ENCODE measurements at regions not wholly inside any gene's neighbourhood (a gene's known extent, or its start where the extent isn't known, plus 50 kb on each side); places are given as distances from the start of the nearest gene placed in this dataset.

GRCh38 chr7:85890244-85890811 is 703.5 kb upstream of the SEMA3D start:
- DNase-seq (ENCODE audit: low read depth) = no peak

- DNase-seq (ENCODE audit: low read depth) = no peak
Observed at GRCh38 chr7:85887133-85887532, 700.3 kb upstream of the SEMA3D start.

GRCh38 chr7:85882335-85882734 is 695.5 kb upstream of the SEMA3D start:
- no peak for DNase-seq (ENCODE audit: low read depth)

GRCh38 chr7:85875398-85875797 is 688.5 kb upstream of the SEMA3D start:
- no peak for DNase-seq (ENCODE audit: low read depth)

- no peak for DNase-seq (ENCODE audit: low read depth)
Observed at GRCh38 chr7:85866540-85866939, 679.7 kb upstream of the SEMA3D start.

GRCh38 chr7:85851571-85852193 is 664.8 kb upstream of the SEMA3D start:
- no peak for DNase-seq (ENCODE audit: low read depth)

GRCh38 chr7:85850381-85850780 is 663.5 kb upstream of the SEMA3D start:
- no peak for DNase-seq (ENCODE audit: low read depth)

- DNase-seq (ENCODE audit: low read depth) = no peak
Observed at GRCh38 chr7:85840554-85840953, 653.7 kb upstream of the SEMA3D start.

- DNase-seq (ENCODE audit: low read depth) = peak; percentile 30
Observed at GRCh38 chr7:85833066-85833465, 646.2 kb upstream of the SEMA3D start.

GRCh38 chr7:85830982-85831381 is 644.1 kb upstream of the SEMA3D start:
- DNase-seq (ENCODE audit: low read depth) = no peak

GRCh38 chr7:85829817-85830432 is 643.1 kb upstream of the SEMA3D start:
- DNase-seq (ENCODE audit: low read depth) = no peak

- no peak for DNase-seq (ENCODE audit: low read depth)
Observed at GRCh38 chr7:85829176-85829575, 642.3 kb upstream of the SEMA3D start.

GRCh38 chr7:85828614-85829013 is 641.8 kb upstream of the SEMA3D start:
- no peak for DNase-seq (ENCODE audit: low read depth)

- DNase-seq (ENCODE audit: low read depth) = no peak
Observed at GRCh38 chr7:85823396-85824080, 636.7 kb upstream of the SEMA3D start.

GRCh38 chr7:85821926-85822325 is 635.1 kb upstream of the SEMA3D start:
- DNase-seq (ENCODE audit: low read depth) = no peak

- DNase-seq (ENCODE audit: low read depth) = no peak
Observed at GRCh38 chr7:85820702-85821443, 634.0 kb upstream of the SEMA3D start.

GRCh38 chr7:85815526-85815925 is 628.7 kb upstream of the SEMA3D start:
- no peak for DNase-seq (ENCODE audit: low read depth)

GRCh38 chr7:85806321-85806720 is 619.5 kb upstream of the SEMA3D start:
- no peak for DNase-seq (ENCODE audit: low read depth)

GRCh38 chr7:85805656-85806055 is 618.8 kb upstream of the SEMA3D start:
- DNase-seq (ENCODE audit: low read depth) = no peak

- no peak for DNase-seq (ENCODE audit: low read depth)
Observed at GRCh38 chr7:85805249-85805648, 618.4 kb upstream of the SEMA3D start.

- DNase-seq (ENCODE audit: low read depth) = no peak
Observed at GRCh38 chr7:85802211-85802610, 615.4 kb upstream of the SEMA3D start.

- DNase-seq (ENCODE audit: low read depth) = no peak
Observed at GRCh38 chr7:85796956-85797355, 610.1 kb upstream of the SEMA3D start.

Measured in HS-5 (cell line).